ENCODE measurements at regions not wholly inside any gene's neighbourhood (a gene's known extent, or its start where the extent isn't known, plus 50 kb on each side); places are given as distances from the start of the nearest gene placed in this dataset.

GRCh38 chr2:145095641-145096435 lies 575.9 kb upstream of the ZEB2 start:
- no peak for DNase-seq (ENCODE audit: low spot score)

GRCh38 chr2:145094370-145094769 lies 574.5 kb upstream of the ZEB2 start:
- DNase-seq (ENCODE audit: low spot score), result no peak

- DNase-seq (ENCODE audit: low spot score), result no peak
These were observed 572.0 kb upstream of the ZEB2 start for GRCh38 chr2:145091967-145092366.

GRCh38 chr2:145090841-145091761 lies 571.2 kb upstream of the ZEB2 start:
- no peak for DNase-seq (ENCODE audit: low spot score)

- no peak for DNase-seq (ENCODE audit: low spot score)
These were observed 568.8 kb upstream of the ZEB2 start for GRCh38 chr2:145088756-145089155.

- DNase-seq (ENCODE audit: low spot score), result no peak
These were observed 567.0 kb upstream of the ZEB2 start for GRCh38 chr2:145086910-145087309.

- no peak for DNase-seq (ENCODE audit: low spot score)
These were observed 565.7 kb upstream of the ZEB2 start for GRCh38 chr2:145085612-145086011.

- no peak for DNase-seq (ENCODE audit: low spot score)
These were observed 560.5 kb upstream of the ZEB2 start for GRCh38 chr2:145080426-145080825.

GRCh38 chr2:145079641-145080040 lies 559.7 kb upstream of the ZEB2 start:
- DNase-seq (ENCODE audit: low spot score), result no peak

GRCh38 chr2:145078923-145079322 lies 559.0 kb upstream of the ZEB2 start:
- DNase-seq (ENCODE audit: low spot score), result no peak

GRCh38 chr2:145076085-145076484 lies 556.2 kb upstream of the ZEB2 start:
- no peak for DNase-seq (ENCODE audit: low spot score)

GRCh38 chr2:145075454-145076062 lies 555.6 kb upstream of the ZEB2 start:
- no peak for DNase-seq (ENCODE audit: low spot score)

- no peak for DNase-seq (ENCODE audit: low spot score)
These were observed 550.8 kb upstream of the ZEB2 start for GRCh38 chr2:145070703-145071102.

GRCh38 chr2:145068509-145068908 lies 548.6 kb upstream of the ZEB2 start:
- DNase-seq (ENCODE audit: low spot score), result no peak

- DNase-seq (ENCODE audit: low spot score), result no peak
These were observed 547.7 kb upstream of the ZEB2 start for GRCh38 chr2:145067549-145068030.

GRCh38 chr2:145066856-145067548 lies 547.1 kb upstream of the ZEB2 start:
- DNase-seq (ENCODE audit: low spot score), result no peak

GRCh38 chr2:145066151-145066661 lies 546.3 kb upstream of the ZEB2 start:
- no peak for DNase-seq (ENCODE audit: low spot score)

- no peak for DNase-seq (ENCODE audit: low spot score)
These were observed 545.4 kb upstream of the ZEB2 start for GRCh38 chr2:145065342-145065741.

GRCh38 chr2:145064511-145064910 lies 544.6 kb upstream of the ZEB2 start:
- DNase-seq (ENCODE audit: low spot score), result no peak

- no peak for DNase-seq (ENCODE audit: low spot score)
These were observed 541.0 kb upstream of the ZEB2 start for GRCh38 chr2:145060876-145061275.

GRCh38 chr2:145059914-145060313 lies 540.0 kb upstream of the ZEB2 start:
- DNase-seq (ENCODE audit: low spot score), result no peak

- DNase-seq (ENCODE audit: low spot score), result no peak
These were observed 539.4 kb upstream of the ZEB2 start for GRCh38 chr2:145059343-145059742.
